MCF 10A (cell line): ENCODE measurements at regions not wholly inside any gene's neighbourhood (a gene's known extent, or its start where the extent isn't known, plus 50 kb on each side); places are given as distances from the start of the nearest gene placed in this dataset.

Experiments used
- BruUV-seq: library from RNA; stranded (reverse); fragments of 400-500 nt; replicated peaks from 2 replicates; lab custom pipeline; 2021; lab: Mats Ljungman, UMichigan
- CTCF ChIA-PET: fragments of 300-600 bp; sonication (Branson Sonifier 250); formaldehyde crosslinking; extraction: SDS; loops from one replicate; lab custom pipeline; 2021; ENCODE audit warnings: antibody characterized with exemption, inconsistent platforms; lab: Yijun Ruan, JAX
- POLR2A ChIA-PET: fragments of 300-600, 350-650 bp; sonication (Branson Sonifier 250); formaldehyde crosslinking; extraction: SDS; loops from one replicate; lab custom pipeline; 2020; ENCODE audit warnings: antibody characterized with exemption, inconsistent platforms; lab: Yijun Ruan, JAX
- DNase-seq: peaks from one replicate; pipeline ENCODE4 v3.0.0-alpha.2; 2018; ENCODE audit not compliant: unreplicated experiment
- H3K27ac Mint-ChIP-seq: one replicate; pipeline ENCODE4 v1.8.0; 2022; ENCODE audit warnings: mild to moderate bottlenecking, low read depth, mixed read lengths; ENCODE audit not compliant: unreplicated experiment
- H3K27me3 Mint-ChIP-seq: one replicate; pipeline ENCODE4 v1.8.0; 2022; ENCODE audit warnings: mixed read lengths; ENCODE audit not compliant: insufficient read depth, unreplicated experiment
- H3K36me3 Mint-ChIP-seq: one replicate; pipeline ENCODE4 v1.8.0; 2022; ENCODE audit warnings: mild to moderate bottlenecking, moderate library complexity, mixed read lengths; ENCODE audit not compliant: insufficient read depth, unreplicated experiment
- H3K4me1 Mint-ChIP-seq: one replicate; pipeline ENCODE4 v1.8.0; 2022; ENCODE audit warnings: mixed read lengths; ENCODE audit not compliant: insufficient read depth, unreplicated experiment
- H3K4me3 Mint-ChIP-seq: one replicate; pipeline ENCODE4 v1.8.0; 2022; ENCODE audit warnings: mild to moderate bottlenecking, moderate library complexity, mixed read lengths; ENCODE audit not compliant: unreplicated experiment
- H3K9me3 Mint-ChIP-seq: one replicate; pipeline ENCODE4 v1.8.0; 2022; ENCODE audit warnings: mixed read lengths; ENCODE audit not compliant: unreplicated experiment
- intact Hi-C: fragments of 100-400 bp; cut with micrococcal nuclease; formaldehyde crosslinking; loops from 2 replicates; pipeline ENCODE4 v1.14.1; 2022
- TF ChIP-seq, protein P1 (sequence below): fragments of 200-600 bp; IDR thresholded peaks from one replicate; pipeline ENCODE4 v1.8.0; 2022; ENCODE audit warnings: antibody characterized with exemption, mild to moderate bottlenecking; ENCODE audit not compliant: unreplicated experiment

DNA sequence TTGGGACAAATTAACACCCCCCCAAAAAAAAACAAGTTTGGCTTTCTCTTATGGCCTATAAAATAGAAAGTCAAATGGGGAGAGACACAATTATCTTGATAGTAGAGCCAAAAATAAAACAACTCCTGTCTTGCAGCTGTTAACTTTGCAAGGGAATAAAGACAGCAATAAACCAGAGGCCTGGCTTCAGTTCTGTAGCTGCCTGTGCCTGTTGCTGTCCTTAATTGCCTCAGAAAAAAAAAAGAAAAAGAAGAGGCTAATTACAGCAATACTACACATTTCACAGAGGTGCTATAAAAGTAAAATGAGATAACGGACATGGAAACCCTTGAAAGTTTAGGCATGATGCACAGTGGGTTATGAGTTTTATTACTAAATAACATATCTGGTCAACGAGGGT is 170.7 kb upstream of the IRX1 start:
- Mint-ChIP-seq H3K4me1 (no peaks in the 10 kb centered on the region), H3K27ac (no peak overlapping the region), H3K4me3 (no peak overlapping the region), H3K36me3 (no peaks in the 10 kb centered on the region), H3K9me3 (peaks cover 22% of the 10 kb centered on the region), H3K27me3 (no peaks in the 10 kb centered on the region)
- BruUV-seq: no TSS peak
- intact Hi-C loops: no loop called here
- no peak for DNase-seq
- CTCF ChIA-PET: no interaction called here
- TF ChIP-seq, protein P1, sequence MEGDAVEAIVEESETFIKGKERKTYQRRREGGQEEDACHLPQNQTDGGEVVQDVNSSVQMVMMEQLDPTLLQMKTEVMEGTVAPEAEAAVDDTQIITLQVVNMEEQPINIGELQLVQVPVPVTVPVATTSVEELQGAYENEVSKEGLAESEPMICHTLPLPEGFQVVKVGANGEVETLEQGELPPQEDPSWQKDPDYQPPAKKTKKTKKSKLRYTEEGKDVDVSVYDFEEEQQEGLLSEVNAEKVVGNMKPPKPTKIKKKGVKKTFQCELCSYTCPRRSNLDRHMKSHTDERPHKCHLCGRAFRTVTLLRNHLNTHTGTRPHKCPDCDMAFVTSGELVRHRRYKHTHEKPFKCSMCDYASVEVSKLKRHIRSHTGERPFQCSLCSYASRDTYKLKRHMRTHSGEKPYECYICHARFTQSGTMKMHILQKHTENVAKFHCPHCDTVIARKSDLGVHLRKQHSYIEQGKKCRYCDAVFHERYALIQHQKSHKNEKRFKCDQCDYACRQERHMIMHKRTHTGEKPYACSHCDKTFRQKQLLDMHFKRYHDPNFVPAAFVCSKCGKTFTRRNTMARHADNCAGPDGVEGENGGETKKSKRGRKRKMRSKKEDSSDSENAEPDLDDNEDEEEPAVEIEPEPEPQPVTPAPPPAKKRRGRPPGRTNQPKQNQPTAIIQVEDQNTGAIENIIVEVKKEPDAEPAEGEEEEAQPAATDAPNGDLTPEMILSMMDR: no peak
- POLR2A ChIA-PET: no interaction called here

DNA sequence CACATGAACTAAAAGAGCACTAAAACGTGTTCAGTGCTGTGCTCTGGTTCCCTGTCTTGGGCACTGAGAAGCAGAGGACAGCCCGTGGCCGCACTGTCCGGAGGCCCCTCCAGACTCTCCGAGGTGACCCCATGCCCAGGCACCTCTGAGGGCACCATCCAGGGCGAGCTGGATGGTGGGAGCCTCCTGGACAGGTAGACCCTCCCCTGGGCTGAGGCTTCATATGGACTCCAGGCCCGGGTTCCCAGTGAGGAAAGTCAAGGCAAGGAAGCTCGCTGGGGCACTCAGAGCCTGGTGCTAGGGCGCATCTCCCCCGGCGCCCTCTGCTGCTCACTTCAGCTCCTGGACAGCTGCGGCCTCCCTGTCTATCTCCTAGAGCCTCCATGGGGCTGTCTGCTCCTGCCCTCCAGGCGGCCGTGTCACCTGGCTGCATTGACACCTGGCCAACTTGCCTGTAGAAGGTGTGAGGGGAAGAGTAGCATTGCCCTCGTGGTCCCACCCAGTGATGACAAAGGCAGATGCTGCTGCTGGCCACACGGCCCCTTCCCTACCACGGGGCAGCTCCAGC is 178.2 kb upstream of the IRX1 start:
- ChIA-PET CTCF (no interaction called here), POLR2A (interaction anchor here (0.5 kb wide), 1 partner anchor 1440 kb away, joined by 3 read pairs; no protein-coding TSS in a partner anchor)
- intact Hi-C loops: no loop called here
- peaks cover 1% of the 10 kb centered on the region for H3K4me1 Mint-ChIP-seq
- H3K27ac Mint-ChIP-seq: no peak overlapping the region
- BruUV-seq: no TSS peak
- no peak overlapping the region for H3K4me3 Mint-ChIP-seq
- H3K9me3 Mint-ChIP-seq: peaks cover 37% of the 10 kb centered on the region
- TF ChIP-seq, protein P1: no peak
- DNase-seq: no peak
- no peaks in the 10 kb centered on the region for H3K36me3 Mint-ChIP-seq
- no peaks in the 10 kb centered on the region for H3K27me3 Mint-ChIP-seq

DNA sequence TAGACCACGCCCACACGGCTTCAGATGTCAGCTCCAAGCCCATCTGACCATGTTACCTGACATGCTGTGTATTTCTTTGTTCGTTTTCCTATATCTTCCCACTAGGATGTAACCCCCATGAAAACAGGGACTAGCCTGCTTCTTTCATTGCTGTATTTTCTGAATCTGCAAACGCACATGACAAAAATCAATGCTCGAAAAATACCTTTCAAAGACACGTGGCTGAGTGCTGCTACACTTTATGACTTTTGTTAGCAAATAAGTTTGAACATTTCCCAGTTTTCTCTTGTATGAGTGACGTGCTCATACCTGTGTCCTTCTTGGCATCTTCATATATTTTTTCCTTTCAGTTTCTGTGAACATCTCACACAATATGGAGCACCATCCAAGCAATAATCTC is 181.3 kb upstream of the IRX1 start:
- POLR2A ChIA-PET: no interaction called here
- Mint-ChIP-seq H3K9me3 (peaks cover 28% of the 10 kb centered on the region), H3K27me3 (no peaks in the 10 kb centered on the region), H3K27ac (no peak overlapping the region), H3K4me1 (peaks cover 6% of the 10 kb centered on the region), H3K36me3 (no peaks in the 10 kb centered on the region), H3K4me3 (no peak overlapping the region)
- intact Hi-C loops: no loop called here
- DNase-seq: no peak
- CTCF ChIA-PET: no interaction called here
- TF ChIP-seq, protein P1: no peak
- BruUV-seq: no TSS peak

DNA sequence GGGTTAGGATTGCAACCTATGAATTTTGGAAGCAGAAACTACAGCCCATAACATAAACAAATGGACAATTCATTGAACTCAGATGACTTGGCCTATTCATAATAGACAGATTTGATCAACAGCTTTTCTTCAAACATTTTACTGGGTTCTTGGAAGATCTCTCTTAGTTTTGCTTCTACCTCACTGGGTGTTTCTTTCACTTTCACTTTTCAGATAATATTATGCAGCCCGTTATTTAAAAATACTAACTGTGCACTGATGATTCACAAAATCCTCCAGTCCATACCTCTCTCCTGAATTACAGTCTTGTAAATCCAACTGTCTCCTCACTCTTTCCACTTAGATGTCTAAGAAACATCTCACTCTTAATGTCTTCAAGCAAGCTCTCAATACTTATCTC is 183.5 kb upstream of the IRX1 start:
- H3K27ac Mint-ChIP-seq: no peak overlapping the region
- H3K4me3 Mint-ChIP-seq: peak overlapping the region; percentile 45
- H3K9me3 Mint-ChIP-seq: peaks cover 27% of the 10 kb centered on the region
- no peak for DNase-seq
- H3K4me1 Mint-ChIP-seq: peaks cover 6% of the 10 kb centered on the region
- TF ChIP-seq, protein P1: no peak
- no TSS peak for BruUV-seq
- no peaks in the 10 kb centered on the region for H3K36me3 Mint-ChIP-seq
- CTCF ChIA-PET: interaction anchor here (0.6 kb wide), 1 partner anchor 440 kb away, joined by 3 read pairs; no protein-coding TSS in a partner anchor
- POLR2A ChIA-PET: no interaction called here
- H3K27me3 Mint-ChIP-seq: no peaks in the 10 kb centered on the region
- intact Hi-C loops: no loop called here
